Stomach (tissue), 8 donors: ENCODE measurements at regions not wholly inside any gene's neighbourhood (a gene's known extent, or its start where the extent isn't known, plus 50 kb on each side); places are given as distances from the start of the nearest gene placed in this dataset.

Source experiments
- DNase-seq, 2 donors: peaks; one replicate each; pipeline versions ENCODE4 v3.0.0 to v3.0.0-alpha.2; 2013 to 2019
- H3K27ac ChIP-seq, 5 donors: fragments of 200-600 bp in 4 of 5; sonication (generic) in 4 of 5; one replicate each; pipeline ENCODE4 v1.5.1; 2013 to 2019; ENCODE audit warnings: mild to moderate bottlenecking in 1 of 5, moderate library complexity in 1 of 5
- H3K27me3 ChIP-seq, 3 donors: fragments of 200-600 bp; sonication (generic); one replicate each; pipeline ENCODE4 v1.5.1; 2017 to 2019; ENCODE audit warnings: mixed run types in 1 of 3
- H3K36me3 ChIP-seq, 4 donors: fragments of 200-600 bp; sonication (generic); 1 replicate in 3 of 4; 2 replicates in 1 of 4; pipeline ENCODE4 v1.5.1; 2016 to 2019
- H3K4me1 ChIP-seq, 4 donors: fragments of 200-600 bp; sonication (generic); one replicate each; pipeline ENCODE4 v1.5.1; 2016 to 2019
- H3K4me3 ChIP-seq, 4 donors: fragments of 200-600 bp; sonication (generic) in 3 of 4; one replicate each; pipeline ENCODE4 v1.5.1; 2016 to 2019; ENCODE audit warnings: mild to moderate bottlenecking in 1 of 4
- H3K9me3 ChIP-seq, 4 donors: fragments of 200-600 bp; sonication (generic); one replicate each; pipeline ENCODE4 v1.5.1; 2016 to 2019
- CTCF ChIP-seq, 7 experiments: fragments of 450-650 bp in 4 of 7; fragments of 200-600 bp in 3 of 7; sonication (generic) in 3 of 7; IDR thresholded peaks; one replicate each; pipeline ENCODE4 v1.5.1; 2016 to 2019; ENCODE audit warnings: antibody characterized with exemption in 7 of 7, control low read depth in 2 of 7, mild to moderate bottlenecking in 1 of 7
- EP300 ChIP-seq: sonication (generic); formaldehyde crosslinking; IDR thresholded peaks from one replicate; pipeline ENCODE4 v1.6.1; 2017; ENCODE audit warnings: antibody characterized with exemption
- POLR2A ChIP-seq, 4 donors: fragments of 450-650 bp; IDR thresholded peaks; one replicate each; pipeline ENCODE4 v1.6.1; 2016; ENCODE audit warnings: antibody characterized with exemption in 4 of 4, control low read depth in 2 of 4, mild to moderate bottlenecking in 1 of 4, moderate library complexity in 1 of 4
- POLR2AphosphoS5 ChIP-seq, 3 donors: sonication (generic); formaldehyde crosslinking; IDR thresholded peaks; one replicate each; pipeline ENCODE4 v1.6.1; 2016; ENCODE audit warnings: antibody characterized with exemption in 3 of 3
- WGBS, 5 donors: extraction: QIAGEN DNeasy Blood & Tissue Kit in 3 of 5; methylation state at CpG; one replicate each; pipeline versions ENCODE4 v1.1.5 to v1.1.7; 2013 to 2018; 5-methylcytosine and 5-hydroxymethylcytosine counted together
- intact Hi-C: fragments of 100-400 bp; cut with DNase I; formaldehyde crosslinking; loops from one replicate; pipeline ENCODE4 v1.15.1; 2023; ENCODE audit warnings: low total_unique reads
- donor health status: healthy with polysubstance abuse.
- donor health status: Bipolar disorder and iron deficiency.
- donor health status: healthy.

- Histone ChIP-seq H3K27ac (no peak overlapping the region), H3K4me3 (no peak overlapping the region), H3K9me3 (peaks cover 0 to 3% (median 0%) of the 10 kb centered on the region in 4 donors), H3K36me3 (no peaks in the 10 kb centered on the region), H3K27me3 (peaks cover 0 to 15% (median 0%) of the 10 kb centered on the region in 3 donors), H3K4me1 (no peaks in the 10 kb centered on the region)
- no peak for TF ChIP-seq EP300
- TF ChIP-seq POLR2AphosphoS5 (IDR thresholded peaks at IDR 0.05): no peak
- no peak for TF ChIP-seq POLR2A (IDR thresholded peaks at IDR 0.05)
- no peak for TF ChIP-seq CTCF (IDR thresholded peaks at IDR 0.05)
- intact Hi-C loops: no loop called here
- 55 to 82% (median 59%) methylated on average over 3 of the region's 3 CpGs for WGBS, 5 donors
- DNase-seq: no peak
Measured at GRCh38 chr21:36557316-36557715, 77.4 kb upstream of the CLDN14 start.

- 86 to 95% (median 92%) methylated on average over 7 of the region's 7 CpGs for WGBS, 5 donors
- DNase-seq: no peak
- intact Hi-C loops: no loop called here
- H3K36me3 ChIP-seq: no peaks in the 10 kb centered on the region
- TF ChIP-seq CTCF (IDR thresholded peaks at IDR 0.05): no peak
- H3K9me3 ChIP-seq: peaks cover 0 to 3% (median 0%) of the 10 kb centered on the region in 4 donors
- H3K27me3 ChIP-seq: peaks cover 0 to 21% (median 0%) of the 10 kb centered on the region in 3 donors
- H3K27ac ChIP-seq: no peak overlapping the region
- H3K4me1 ChIP-seq: no peaks in the 10 kb centered on the region
- H3K4me3 ChIP-seq: no peak overlapping the region
Measured at GRCh38 chr21:36560933-36561575, 81.1 kb upstream of the CLDN14 start.

GRCh38 chr21:36563341-36563926 is 83.5 kb upstream of the CLDN14 start:
- TF ChIP-seq CTCF (IDR thresholded peaks at IDR 0.05): no peak
- 68 to 78% (median 73%) methylated on average over 12 of the region's 12 CpGs for WGBS, 5 donors
- Histone ChIP-seq H3K36me3 (no peaks in the 10 kb centered on the region), H3K4me3 (no peak overlapping the region), H3K9me3 (no peaks in the 10 kb centered on the region), H3K4me1 (no peaks in the 10 kb centered on the region), H3K27ac (no peak overlapping the region), H3K27me3 (peaks cover 0 to 19% (median 0%) of the 10 kb centered on the region in 3 donors)
- intact Hi-C loops: no loop called here
- DNase-seq: no peak

- Histone ChIP-seq H3K4me3 (no peak overlapping the region), H3K9me3 (no peaks in the 10 kb centered on the region), H3K27me3 (peaks cover 0 to 24% (median 0%) of the 10 kb centered on the region in 3 donors), H3K36me3 (no peaks in the 10 kb centered on the region), H3K27ac (no peak overlapping the region), H3K4me1 (no peaks in the 10 kb centered on the region)
- TF ChIP-seq EP300 (no peak), POLR2AphosphoS5 (IDR thresholded peaks at IDR 0.05) (no peak), POLR2A (IDR thresholded peaks at IDR 0.05) (no peak), CTCF (IDR thresholded peaks at IDR 0.05) (no peak)
- no peak for DNase-seq
- intact Hi-C loops: no loop called here
- 0 to 43% (median 0%) methylated on average over 1 of the region's 1 CpG for WGBS, 5 donors
Measured at GRCh38 chr21:36564647-36565046, 84.7 kb upstream of the CLDN14 start.
